ENCODE measurements at regions not wholly inside any gene's neighbourhood (a gene's known extent, or its start where the extent isn't known, plus 50 kb on each side); places are given as distances from the start of the nearest gene placed in this dataset.

GRCh38 chr10:8192301-8192700 is 137.8 kb downstream of the GATA3 start:
- TF ChIP-seq CTCF (IDR thresholded peaks at IDR 0.05; ENCODE audit: insufficient read depth, low read length), result no peak
- TF ChIP-seq POLR2AphosphoS5 (IDR thresholded peaks at IDR 0.05; ENCODE audit: low read depth), result no peak

Data from HL-60 (cell line).